ENCODE measurements at regions not wholly inside any gene's neighbourhood (a gene's known extent, or its start where the extent isn't known, plus 50 kb on each side); places are given as distances from the start of the nearest gene placed in this dataset.

GRCh38 chr10:43928425-43928968, 279.8 kb upstream of the ZNF32 start (continued):
- TF ChIP-seq PHF8 (IDR thresholded peaks at IDR 0.05; ENCODE audit: borderline replicate concordance, low read depth), result no peak
- no peak for TF ChIP-seq GATA3 (IDR thresholded peaks at IDR 0.05; ENCODE audit: borderline replicate concordance)
- no peak for TF ChIP-seq EHMT2 (IDR thresholded peaks at IDR 0.05; ENCODE audit: low read depth)
- no peak for TF ChIP-seq HDAC2 (IDR thresholded peaks at IDR 0.05)

- CTCF ChIA-PET, result no interaction called here
- FAIRE-seq (no peak), ATAC-seq (no peak), DNase-seq (ENCODE audit: low read depth in 1 of 2, low spot score in 1 of 2) (no peak)
- H3K9me3 ChIP-seq, result no peaks in the 10 kb centered on the region
- WGBS (ENCODE audit: missing lambda C conversion rate), result 3% methylated on average over 5 of the region's 7 CpGs
- H3K4me3 ChIP-seq, result no peak overlapping the region
- TF ChIP-seq ELK1 (IDR thresholded peaks at IDR 0.05; ENCODE audit: low read depth, low read length), result no peak
- TF ChIP-seq POLR2AphosphoS2 (conservative IDR thresholded peaks at IDR 0.05; ENCODE audit: low read length), result no peak
- TF ChIP-seq MAFK (IDR thresholded peaks at IDR 0.05; ENCODE audit: partially characterized antibody), result no peak
- TF ChIP-seq NR3C1 (IDR thresholded peaks at IDR 0.05), result no peak
- TF ChIP-seq CHD2 (IDR thresholded peaks at IDR 0.05; ENCODE audit: low read length, partially characterized antibody), result no peak
- no peak for TF ChIP-seq HEYL (CRISPR knock-in tag; IDR thresholded peaks at IDR 0.05)
- TF ChIP-seq REST (IDR thresholded peaks at IDR 0.05), result no peak
- TF ChIP-seq TP53 (CRISPR knock-in tag; IDR thresholded peaks at IDR 0.05), result no peak
- TF ChIP-seq CBX8 (IDR thresholded peaks at IDR 0.05), result no peak
- H3K4me2 ChIP-seq, result no peak overlapping the region
- POLR2A ChIA-PET, result no interaction called here
- H3K4me1 ChIP-seq, result no peaks in the 10 kb centered on the region
- H3K27ac ChIP-seq, result no peak overlapping the region
These were observed 278.3 kb upstream of the ZNF32 start for GRCh38 chr10:43926875-43927406.

GRCh38 chr10:43926371-43926770, 277.7 kb upstream of the ZNF32 start:
- no peak overlapping the region for H3K27ac ChIP-seq
- no peaks in the 10 kb centered on the region for H3K9me3 ChIP-seq
- DNase-seq (ENCODE audit: low read depth in 1 of 2, low spot score in 1 of 2) (no peak), ATAC-seq (no peak), FAIRE-seq (no peak)
- no peak overlapping the region for H3K4me2 ChIP-seq
- H3K4me3 ChIP-seq, result no peak overlapping the region
- WGBS (ENCODE audit: missing lambda C conversion rate), result 12% methylated on average over 5 of the region's 5 CpGs
- ChIA-PET CTCF (no interaction called here), POLR2A (no interaction called here)
- TF ChIP-seq ZC3H11A (IDR thresholded peaks at IDR 0.05), result no peak
- TF ChIP-seq PHF8 (IDR thresholded peaks at IDR 0.05; ENCODE audit: borderline replicate concordance, low read depth), result no peak
- TF ChIP-seq ESRRA (IDR thresholded peaks at IDR 0.05; ENCODE audit: borderline replicate concordance, low read length), result no peak
- TF ChIP-seq NR3C1 (IDR thresholded peaks at IDR 0.05), result no peak
- TF ChIP-seq BHLHE40 (IDR thresholded peaks at IDR 0.05; ENCODE audit: low read depth, low read length), result no peak
- no peak for TF ChIP-seq HMGXB4 (CRISPR knock-in tag; IDR thresholded peaks at IDR 0.05; ENCODE audit: borderline replicate concordance)
- TF ChIP-seq POLR2AphosphoS2 (conservative IDR thresholded peaks at IDR 0.05; ENCODE audit: low read length), result no peak
- no peak for TF ChIP-seq KDM1A (IDR thresholded peaks at IDR 0.05; ENCODE audit: low read depth)
- TF ChIP-seq HES2 (IDR thresholded peaks at IDR 0.05), result no peak
- TF ChIP-seq FOSL2 (IDR thresholded peaks at IDR 0.05), result no peak
- TF ChIP-seq FOSL2 (CRISPR knock-in tag; IDR thresholded peaks at IDR 0.05), result no peak
- TF ChIP-seq MYC (IDR thresholded peaks at IDR 0.05; ENCODE audit: borderline replicate concordance, low read length), result no peak
- no peak for TF ChIP-seq JUN (IDR thresholded peaks at IDR 0.05)
- TF ChIP-seq CEBPB (IDR thresholded peaks at IDR 0.05), result no peak
- no peak for TF ChIP-seq FOSB (CRISPR knock-in tag; IDR thresholded peaks at IDR 0.05)
- TF ChIP-seq MAX (IDR thresholded peaks at IDR 0.05), result no peak
- no peak for TF ChIP-seq HOXB5 (CRISPR knock-in tag; IDR thresholded peaks at IDR 0.05)
- TF ChIP-seq KDM5A (IDR thresholded peaks at IDR 0.05), result no peak
- H3K4me1 ChIP-seq, result no peaks in the 10 kb centered on the region
